ENCODE measurements at regions not wholly inside any gene's neighbourhood (a gene's known extent, or its start where the extent isn't known, plus 50 kb on each side); places are given as distances from the start of the nearest gene placed in this dataset.

GRCh38 chr3:146382386-146382785, 87.0 kb downstream of the PLSCR2 start:
- no peaks in the 10 kb centered on the region for H4K20me1 ChIP-seq (ENCODE audit: control insufficient read depth, insufficient read depth, low read length, poor library complexity, severe bottlenecking)
- H3K36me3 ChIP-seq (replicated peaks in 1 of 2; ENCODE audit: control extremely low read depth in 1 of 2, control insufficient read depth in 1 of 2, extremely low read depth in 1 of 2, insufficient read depth in 2 of 2, low read length in 1 of 2) = no peaks in the 10 kb centered on the region
- no peaks in the 10 kb centered on the region for H3K4me1 Mint-ChIP-seq
- no peak overlapping the region for H2AFZ ChIP-seq (ENCODE audit: insufficient read depth, low read depth, low read length, poor library complexity, severe bottlenecking)
- H3K27ac ChIP-seq (ENCODE audit: low read length in 2 of 2) = no peak overlapping the region
- no peaks in the 10 kb centered on the region for H3K9me3 ChIP-seq (ENCODE audit: control extremely low read depth in 1 of 3, control insufficient read depth in 2 of 3, insufficient read depth in 1 of 3, low read length in 2 of 3)
- no peak overlapping the region for H3K4me2 ChIP-seq (replicated peaks; ENCODE audit: low read depth, low read length, poor library complexity, severe bottlenecking)
- no peak for TF ChIP-seq EZH2 (IDR thresholded peaks at IDR 0.05; ENCODE audit: borderline replicate concordance, insufficient read depth, low read depth, low read length, poor library complexity, severe bottlenecking)
- TF ChIP-seq, protein P1, sequence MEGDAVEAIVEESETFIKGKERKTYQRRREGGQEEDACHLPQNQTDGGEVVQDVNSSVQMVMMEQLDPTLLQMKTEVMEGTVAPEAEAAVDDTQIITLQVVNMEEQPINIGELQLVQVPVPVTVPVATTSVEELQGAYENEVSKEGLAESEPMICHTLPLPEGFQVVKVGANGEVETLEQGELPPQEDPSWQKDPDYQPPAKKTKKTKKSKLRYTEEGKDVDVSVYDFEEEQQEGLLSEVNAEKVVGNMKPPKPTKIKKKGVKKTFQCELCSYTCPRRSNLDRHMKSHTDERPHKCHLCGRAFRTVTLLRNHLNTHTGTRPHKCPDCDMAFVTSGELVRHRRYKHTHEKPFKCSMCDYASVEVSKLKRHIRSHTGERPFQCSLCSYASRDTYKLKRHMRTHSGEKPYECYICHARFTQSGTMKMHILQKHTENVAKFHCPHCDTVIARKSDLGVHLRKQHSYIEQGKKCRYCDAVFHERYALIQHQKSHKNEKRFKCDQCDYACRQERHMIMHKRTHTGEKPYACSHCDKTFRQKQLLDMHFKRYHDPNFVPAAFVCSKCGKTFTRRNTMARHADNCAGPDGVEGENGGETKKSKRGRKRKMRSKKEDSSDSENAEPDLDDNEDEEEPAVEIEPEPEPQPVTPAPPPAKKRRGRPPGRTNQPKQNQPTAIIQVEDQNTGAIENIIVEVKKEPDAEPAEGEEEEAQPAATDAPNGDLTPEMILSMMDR (IDR thresholded peaks at IDR 0.05) = no peak
- no peak overlapping the region for H3K9ac ChIP-seq (ENCODE audit: low read length)
- H3K9me3 Mint-ChIP-seq (ENCODE audit: insufficient read depth) = no peaks in the 10 kb centered on the region
- no CpG with 5 or more reads among the region's 1 CpG for WGBS (ENCODE audit: insufficient coverage)
- CTCF ChIA-PET = no interaction called here
- H3K27me3 ChIP-seq (replicated peaks in 1 of 4; ENCODE audit: control extremely low read depth in 1 of 4, control insufficient read depth in 3 of 4, insufficient read depth in 4 of 4, low read length in 3 of 4) = peaks cover 0 to 3% (median 1%) of the 10 kb centered on the region in 4 experiments
- intact Hi-C loops (cut with micrococcal nuclease) = no loop called here
- no peak for ATAC-seq (ENCODE audit: low read depth)
- H3K4me1 ChIP-seq (ENCODE audit: control insufficient read depth in 2 of 2, insufficient read depth in 2 of 2, low read length in 2 of 2) = no peaks in the 10 kb centered on the region
- H3K4me3 ChIP-seq (ENCODE audit: control extremely low read depth in 1 of 5, extremely low read depth in 1 of 5, insufficient read depth in 1 of 5, low read depth in 2 of 5, low read length in 4 of 5) = no peak overlapping the region
- H3K4me3 Mint-ChIP-seq = no peak overlapping the region
- no peak for DNase-seq
- H3K27me3 Mint-ChIP-seq = peaks cover 3% of the 10 kb centered on the region
- POLR2A ChIA-PET = no interaction called here
- H3K27ac Mint-ChIP-seq = no peak overlapping the region
- no peaks in the 10 kb centered on the region for H3K79me2 ChIP-seq (ENCODE audit: control insufficient read depth, insufficient read depth, low read length)

GRCh38 chr3:146380046-146380445, 89.3 kb downstream of the PLSCR2 start:
- H4K20me1 ChIP-seq (ENCODE audit: control insufficient read depth, insufficient read depth, low read length, poor library complexity, severe bottlenecking) = no peaks in the 10 kb centered on the region
- peaks cover 0 to 3% (median 1%) of the 10 kb centered on the region in 4 experiments for H3K27me3 ChIP-seq (replicated peaks in 1 of 4; ENCODE audit: control extremely low read depth in 1 of 4, control insufficient read depth in 3 of 4, insufficient read depth in 4 of 4, low read length in 3 of 4)
- H3K4me3 ChIP-seq (ENCODE audit: control extremely low read depth in 1 of 5, extremely low read depth in 1 of 5, insufficient read depth in 1 of 5, low read depth in 2 of 5, low read length in 4 of 5) = no peak overlapping the region
- intact Hi-C loops (cut with micrococcal nuclease) = no loop called here
- no peak overlapping the region for H3K27ac ChIP-seq (ENCODE audit: low read length in 2 of 2)
- H3K79me2 ChIP-seq (ENCODE audit: control insufficient read depth, insufficient read depth, low read length) = no peaks in the 10 kb centered on the region
- 83% methylated on average over 1 of the region's 2 CpGs for WGBS (ENCODE audit: insufficient coverage)
- H3K4me1 Mint-ChIP-seq = no peaks in the 10 kb centered on the region
- ATAC-seq (ENCODE audit: low read depth) = no peak
- no peak overlapping the region for H3K4me3 Mint-ChIP-seq
- H3K9ac ChIP-seq (ENCODE audit: low read length) = no peak overlapping the region
- POLR2A ChIA-PET = no interaction called here
- no peaks in the 10 kb centered on the region for H3K9me3 Mint-ChIP-seq (ENCODE audit: insufficient read depth)
- no peaks in the 10 kb centered on the region for H3K4me1 ChIP-seq (ENCODE audit: control insufficient read depth in 2 of 2, insufficient read depth in 2 of 2, low read length in 2 of 2)
- no peak overlapping the region for H2AFZ ChIP-seq (ENCODE audit: insufficient read depth, low read depth, low read length, poor library complexity, severe bottlenecking)
- H3K9me3 ChIP-seq (ENCODE audit: control extremely low read depth in 1 of 3, control insufficient read depth in 2 of 3, insufficient read depth in 1 of 3, low read length in 2 of 3) = no peaks in the 10 kb centered on the region
- TF ChIP-seq, protein P1 (IDR thresholded peaks at IDR 0.05) = no peak
- no peak for TF ChIP-seq EZH2 (IDR thresholded peaks at IDR 0.05; ENCODE audit: borderline replicate concordance, insufficient read depth, low read depth, low read length, poor library complexity, severe bottlenecking)
- CTCF ChIA-PET = no interaction called here
- DNase-seq = no peak
- H3K4me2 ChIP-seq (replicated peaks; ENCODE audit: low read depth, low read length, poor library complexity, severe bottlenecking) = no peak overlapping the region
- no peaks in the 10 kb centered on the region for H3K36me3 ChIP-seq (replicated peaks in 1 of 2; ENCODE audit: control extremely low read depth in 1 of 2, control insufficient read depth in 1 of 2, extremely low read depth in 1 of 2, insufficient read depth in 2 of 2, low read length in 1 of 2)
- H3K27ac Mint-ChIP-seq = no peak overlapping the region
- H3K27me3 Mint-ChIP-seq = no peaks in the 10 kb centered on the region

Measured in B cell (primary cell).